ELR (cell line): ENCODE measurements at regions not wholly inside any gene's neighbourhood (a gene's known extent, or its start where the extent isn't known, plus 50 kb on each side); places are given as distances from the start of the nearest gene placed in this dataset.
"Not testable (repeated sequence)": the region's sequence is repeated elsewhere in the genome, so short reads cannot be mapped to it uniquely, and the experiment has no call there.

ENCODE experiments used
- DNase-seq: peaks from one replicate; pipeline ENCODE4 v3.0.0-alpha.2; 2015; ENCODE audit warnings: low read depth

- DNase-seq, result no peak
Observed at GRCh38 chr6:91911945-91912344, 1325.1 kb upstream of the MAP3K7 start.

- no peak for DNase-seq
Observed at GRCh38 chr6:91904586-91905164, 1317.8 kb upstream of the MAP3K7 start.

- DNase-seq, result no peak
Observed at GRCh38 chr6:91895599-91896285, 1308.9 kb upstream of the MAP3K7 start.

GRCh38 chr6:91886183-91886795, 1299.4 kb upstream of the MAP3K7 start:
- DNase-seq, result no peak

- not testable (repeated sequence) for DNase-seq
Observed at GRCh38 chr6:91881791-91882190, 1294.9 kb upstream of the MAP3K7 start.

GRCh38 chr6:91879386-91879995, 1292.6 kb upstream of the MAP3K7 start:
- no peak for DNase-seq

GRCh38 chr6:91877994-91878393, 1291.1 kb upstream of the MAP3K7 start:
- DNase-seq, result no peak

GRCh38 chr6:91874971-91875370, 1288.1 kb upstream of the MAP3K7 start:
- no peak for DNase-seq

GRCh38 chr6:91868539-91869202, 1281.8 kb upstream of the MAP3K7 start:
- no peak for DNase-seq

GRCh38 chr6:91865889-91866288, 1279.0 kb upstream of the MAP3K7 start:
- DNase-seq, result no peak

- no peak for DNase-seq
Observed at GRCh38 chr6:91864911-91865310, 1278.0 kb upstream of the MAP3K7 start.

- DNase-seq, result no peak
Observed at GRCh38 chr6:91860541-91861335, 1273.9 kb upstream of the MAP3K7 start.

- no peak for DNase-seq
Observed at GRCh38 chr6:91852252-91852651, 1265.4 kb upstream of the MAP3K7 start.

GRCh38 chr6:91834813-91835212, 1247.9 kb upstream of the MAP3K7 start:
- DNase-seq, result no peak

- DNase-seq, result no peak
Observed at GRCh38 chr6:91827151-91827550, 1240.3 kb upstream of the MAP3K7 start.

- DNase-seq, result no peak
Observed at GRCh38 chr6:91826128-91826527, 1239.3 kb upstream of the MAP3K7 start.

GRCh38 chr6:91824331-91824730, 1237.5 kb upstream of the MAP3K7 start:
- DNase-seq, result no peak

GRCh38 chr6:91822581-91822980, 1235.7 kb upstream of the MAP3K7 start:
- DNase-seq, result no peak

- no peak for DNase-seq
Observed at GRCh38 chr6:91816335-91816734, 1229.5 kb upstream of the MAP3K7 start.

GRCh38 chr6:91813641-91814040, 1226.8 kb upstream of the MAP3K7 start:
- no peak for DNase-seq

- DNase-seq, result no peak
Observed at GRCh38 chr6:91812596-91813274, 1225.9 kb upstream of the MAP3K7 start.
